ENCODE measurements at regions not wholly inside any gene's neighbourhood (a gene's known extent, or its start where the extent isn't known, plus 50 kb on each side); places are given as distances from the start of the nearest gene placed in this dataset.

- no peak for DNase-seq (ENCODE audit: low read depth in 2 of 2)
Measured at GRCh38 chr7:67842571-67842970, 845.9 kb downstream of the TYW1 start.

- DNase-seq (ENCODE audit: low read depth in 2 of 2), result no peak
Measured at GRCh38 chr7:67843001-67843565, 846.5 kb downstream of the TYW1 start.

- no peak for DNase-seq (ENCODE audit: low read depth in 2 of 2)
Measured at GRCh38 chr7:67843615-67844014, 847.0 kb downstream of the TYW1 start.

GRCh38 chr7:67847092-67847787 is 850.6 kb downstream of the TYW1 start:
- DNase-seq (ENCODE audit: low read depth in 2 of 2), result no peak

- no peak for DNase-seq (ENCODE audit: low read depth in 2 of 2)
Measured at GRCh38 chr7:67854221-67855178, 857.9 kb downstream of the TYW1 start.

GRCh38 chr7:67855322-67855721 is 858.7 kb downstream of the TYW1 start:
- DNase-seq (ENCODE audit: low read depth in 2 of 2), result no peak

- DNase-seq (ENCODE audit: low read depth in 2 of 2), result no peak
Measured at GRCh38 chr7:67856046-67856445, 859.4 kb downstream of the TYW1 start.

GRCh38 chr7:67857698-67858097 is 861.1 kb downstream of the TYW1 start:
- DNase-seq (ENCODE audit: low read depth in 2 of 2), result no peak

GRCh38 chr7:67858931-67859330 is 862.3 kb downstream of the TYW1 start:
- DNase-seq (ENCODE audit: low read depth in 2 of 2), result no peak

GRCh38 chr7:67863911-67864310 is 867.3 kb downstream of the TYW1 start:
- DNase-seq (ENCODE audit: low read depth in 2 of 2), result no peak

- no peak for DNase-seq (ENCODE audit: low read depth in 2 of 2)
Measured at GRCh38 chr7:67866054-67866453, 869.4 kb downstream of the TYW1 start.

GRCh38 chr7:67866812-67867211 is 870.2 kb downstream of the TYW1 start:
- DNase-seq (ENCODE audit: low read depth in 2 of 2), result no peak

- DNase-seq (ENCODE audit: low read depth in 2 of 2), result no peak
Measured at GRCh38 chr7:67870396-67870795, 873.8 kb downstream of the TYW1 start.

- no peak for DNase-seq (ENCODE audit: low read depth in 2 of 2)
Measured at GRCh38 chr7:67875558-67875957, 878.9 kb downstream of the TYW1 start.

GRCh38 chr7:67878808-67879207 is 882.2 kb downstream of the TYW1 start:
- DNase-seq (ENCODE audit: low read depth in 2 of 2), result no peak

GRCh38 chr7:67882843-67883242 is 886.2 kb downstream of the TYW1 start:
- no peak for DNase-seq (ENCODE audit: low read depth in 2 of 2)

- DNase-seq (ENCODE audit: low read depth in 2 of 2), result no peak
Measured at GRCh38 chr7:67890316-67890715, 893.7 kb downstream of the TYW1 start.

GRCh38 chr7:67894746-67895145 is 898.1 kb downstream of the TYW1 start:
- DNase-seq (ENCODE audit: low read depth in 2 of 2), result no peak

GRCh38 chr7:67896721-67897120 is 900.1 kb downstream of the TYW1 start:
- no peak for DNase-seq (ENCODE audit: low read depth in 2 of 2)

GRCh38 chr7:67900456-67900855 is 903.8 kb downstream of the TYW1 start:
- no peak for DNase-seq (ENCODE audit: low read depth in 2 of 2)

GRCh38 chr7:67901808-67902480 is 905.3 kb downstream of the TYW1 start:
- no peak for DNase-seq (ENCODE audit: low read depth in 2 of 2)

- DNase-seq (ENCODE audit: low read depth in 2 of 2), result no peak
Measured at GRCh38 chr7:67907792-67908191, 911.2 kb downstream of the TYW1 start.
